NCI-H524 (cell line): ENCODE measurements at regions not wholly inside any gene's neighbourhood (a gene's known extent, or its start where the extent isn't known, plus 50 kb on each side); places are given as distances from the start of the nearest gene placed in this dataset.

Experiments
- DNase-seq, 2 experiments: peaks; one replicate each; lab custom pipeline; 2025; lab: John Stamatoyannopoulos, UW

- no peak for DNase-seq
Measured at GRCh38 chr10:28811639-28812349, 134.5 kb downstream of the BAMBI start.

- DNase-seq, result no peak
Measured at GRCh38 chr10:28812384-28813372, 135.4 kb downstream of the BAMBI start.

GRCh38 chr10:28815681-28816080 is 138.4 kb downstream of the BAMBI start:
- no peak for DNase-seq

GRCh38 chr10:28822719-28823464 is 145.6 kb downstream of the BAMBI start:
- DNase-seq, result no peak

GRCh38 chr10:28823501-28824075 is 146.3 kb downstream of the BAMBI start:
- no peak for DNase-seq

- no peak for DNase-seq
Measured at GRCh38 chr10:28833313-28833712, 156.0 kb downstream of the BAMBI start.

- no peak for DNase-seq
Measured at GRCh38 chr10:28836435-28836743, 159.1 kb downstream of the BAMBI start.

- DNase-seq, result no peak
Measured at GRCh38 chr10:28837613-28838390, 160.5 kb downstream of the BAMBI start.

- DNase-seq, result no peak
Measured at GRCh38 chr10:28838908-28839307, 161.6 kb downstream of the BAMBI start.

GRCh38 chr10:28839600-28840007 is 162.3 kb downstream of the BAMBI start:
- no peak for DNase-seq

GRCh38 chr10:28840202-28840601 is 162.9 kb downstream of the BAMBI start:
- DNase-seq, result no peak

GRCh38 chr10:28840971-28841370 is 163.7 kb downstream of the BAMBI start:
- DNase-seq, result no peak

- no peak for DNase-seq
Measured at GRCh38 chr10:28841625-28842024, 164.3 kb downstream of the BAMBI start.

GRCh38 chr10:28842321-28842720 is 165.0 kb downstream of the BAMBI start:
- no peak for DNase-seq

- DNase-seq, result peak in 1 of 2 experiments; percentile 31
Measured at GRCh38 chr10:28845009-28845682, 167.8 kb downstream of the BAMBI start.

- DNase-seq, result no peak
Measured at GRCh38 chr10:28849309-28849708, 172.0 kb downstream of the BAMBI start.

GRCh38 chr10:28849821-28850220 is 172.5 kb downstream of the BAMBI start:
- no peak for DNase-seq

GRCh38 chr10:28850784-28851183 is 173.5 kb downstream of the BAMBI start:
- DNase-seq, result no peak

- no peak for DNase-seq
Measured at GRCh38 chr10:28853195-28853594, 175.9 kb downstream of the BAMBI start.

- no peak for DNase-seq
Measured at GRCh38 chr10:28857164-28857563, 179.8 kb downstream of the BAMBI start.

GRCh38 chr10:28858646-28859045 is 181.3 kb downstream of the BAMBI start:
- DNase-seq, result no peak
